HepG2 (cell line): ENCODE measurements at regions not wholly inside any gene's neighbourhood (a gene's known extent, or its start where the extent isn't known, plus 50 kb on each side); places are given as distances from the start of the nearest gene placed in this dataset.

ENCODE experiments used
- JUNB ChIP-seq: sonication (generic); formaldehyde crosslinking; IDR thresholded peaks from 2 replicates; pipeline ENCODE4 v1.8.0; 2022; ENCODE audit warnings: missing genetic modification reagents, mild to moderate bottlenecking, borderline replicate concordance
- MTF2 ChIP-seq: sonication (generic); formaldehyde crosslinking; IDR thresholded peaks from 2 replicates; pipeline ENCODE4 v1.5.0; 2020; ENCODE audit warnings: missing genetic modification reagents, borderline replicate concordance
- NFIB ChIP-seq: sonication (generic); formaldehyde crosslinking; IDR thresholded peaks from 2 replicates; pipeline ENCODE4 v1.9.0; 2021; ENCODE audit warnings: missing genetic modification reagents, mild to moderate bottlenecking, borderline replicate concordance
- RBFOX2 ChIP-seq: fragments of 200-400 bp; formaldehyde crosslinking; IDR thresholded peaks from 2 replicates; pipeline ENCODE4 v1.6.1; 2017; ENCODE audit warnings: low read depth, mild to moderate bottlenecking, low read length
- RELA ChIP-seq: sonication (generic); formaldehyde crosslinking; IDR thresholded peaks from 2 replicates; pipeline ENCODE4 v1.4.0; 2020; ENCODE audit warnings: missing genetic modification reagents
- SAFB2 ChIP-seq: sonication (generic); formaldehyde crosslinking; IDR thresholded peaks from 2 replicates; pipeline ENCODE4 v1.5.1; 2020; ENCODE audit warnings: missing genetic modification reagents, low read depth, mild to moderate bottlenecking, borderline replicate concordance
- TEAD3 ChIP-seq: optimal IDR thresholded peaks from 2 replicates; pipeline ENCODE3; 2016; ENCODE audit warnings: borderline replicate concordance
- ZFP36L2 ChIP-seq: sonication (generic); formaldehyde crosslinking; IDR thresholded peaks from 2 replicates; pipeline ENCODE4 v1.4.0; 2020; ENCODE audit warnings: missing genetic modification reagents
- ZNF230 ChIP-seq: sonication (generic); formaldehyde crosslinking; IDR thresholded peaks from 2 replicates; pipeline ENCODE4 v1.4.0; 2020; ENCODE audit warnings: mild to moderate bottlenecking, missing genetic modification reagents
- ZNF441 ChIP-seq: sonication (generic); formaldehyde crosslinking; IDR thresholded peaks from 2 replicates; pipeline ENCODE4 v1.7.0; 2021; ENCODE audit warnings: missing genetic modification reagents, borderline replicate concordance
- TF ChIP-seq, protein P1 (sequence below): sonication (generic); formaldehyde crosslinking; IDR thresholded peaks from 2 replicates; pipeline ENCODE4 v1.4.0; 2020; ENCODE audit warnings: missing genetic modification reagents
- TF ChIP-seq, protein P2 (sequence below): sonication (generic); formaldehyde crosslinking; IDR thresholded peaks from 2 replicates; pipeline ENCODE4 v1.4.0; 2020; ENCODE audit warnings: missing genetic modification reagents
- TF ChIP-seq, protein P3 (sequence below): sonication (generic); formaldehyde crosslinking; IDR thresholded peaks from 2 replicates; pipeline ENCODE4 v1.4.0; 2020; ENCODE audit warnings: low read depth, missing genetic modification reagents
- TF ChIP-seq, protein P4 (sequence below): sonication (generic); formaldehyde crosslinking; IDR thresholded peaks from 2 replicates; pipeline ENCODE4 v1.4.0; 2020; ENCODE audit warnings: low read depth, mild to moderate bottlenecking, missing genetic modification reagents
- TF ChIP-seq, protein P5 (sequence below): sonication (generic); formaldehyde crosslinking; IDR thresholded peaks from 2 replicates; pipeline ENCODE4 v1.4.0; 2020; ENCODE audit warnings: missing genetic modification reagents, borderline replicate concordance

DNA sequence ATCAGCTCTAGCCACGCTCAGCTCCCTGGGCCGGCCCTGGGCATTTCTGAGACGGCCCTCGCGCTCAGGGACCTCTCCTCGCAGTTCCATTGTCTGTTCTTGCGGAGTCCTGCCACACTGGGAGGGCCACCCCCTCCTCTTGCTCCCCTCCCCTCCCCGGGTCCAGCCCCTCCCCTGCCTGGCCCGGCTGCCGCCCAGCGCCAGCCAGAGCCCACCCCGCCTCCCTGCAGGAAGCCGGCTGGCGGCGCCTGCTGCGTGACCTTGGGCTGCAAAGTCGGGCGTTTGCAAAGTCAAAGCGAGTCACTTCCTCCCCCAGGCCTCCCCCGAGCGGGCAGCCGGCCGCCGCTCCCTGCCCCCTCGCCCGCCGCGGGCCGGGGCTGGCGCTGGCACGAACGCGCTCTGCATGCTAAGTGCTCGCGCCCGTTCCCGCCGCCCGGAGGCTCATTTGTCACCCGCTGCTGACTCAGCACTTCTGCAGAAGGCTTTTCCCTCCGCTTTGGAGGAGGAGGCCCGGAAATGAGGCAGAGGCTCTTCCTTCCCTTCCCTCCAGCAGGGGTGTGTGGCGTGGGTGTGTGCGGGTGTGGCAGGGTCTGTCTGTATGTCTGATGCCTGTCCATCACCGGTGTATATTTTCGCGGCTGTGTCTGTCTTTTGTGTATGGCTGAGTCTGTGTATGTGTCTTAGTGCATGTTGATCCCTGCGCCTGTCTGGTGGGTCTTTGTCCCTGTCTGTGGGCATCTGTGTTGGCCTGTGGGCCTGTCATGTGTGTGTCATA, 72.0 kb downstream of the IRF2BPL start (continued):
- TF ChIP-seq, protein P1, sequence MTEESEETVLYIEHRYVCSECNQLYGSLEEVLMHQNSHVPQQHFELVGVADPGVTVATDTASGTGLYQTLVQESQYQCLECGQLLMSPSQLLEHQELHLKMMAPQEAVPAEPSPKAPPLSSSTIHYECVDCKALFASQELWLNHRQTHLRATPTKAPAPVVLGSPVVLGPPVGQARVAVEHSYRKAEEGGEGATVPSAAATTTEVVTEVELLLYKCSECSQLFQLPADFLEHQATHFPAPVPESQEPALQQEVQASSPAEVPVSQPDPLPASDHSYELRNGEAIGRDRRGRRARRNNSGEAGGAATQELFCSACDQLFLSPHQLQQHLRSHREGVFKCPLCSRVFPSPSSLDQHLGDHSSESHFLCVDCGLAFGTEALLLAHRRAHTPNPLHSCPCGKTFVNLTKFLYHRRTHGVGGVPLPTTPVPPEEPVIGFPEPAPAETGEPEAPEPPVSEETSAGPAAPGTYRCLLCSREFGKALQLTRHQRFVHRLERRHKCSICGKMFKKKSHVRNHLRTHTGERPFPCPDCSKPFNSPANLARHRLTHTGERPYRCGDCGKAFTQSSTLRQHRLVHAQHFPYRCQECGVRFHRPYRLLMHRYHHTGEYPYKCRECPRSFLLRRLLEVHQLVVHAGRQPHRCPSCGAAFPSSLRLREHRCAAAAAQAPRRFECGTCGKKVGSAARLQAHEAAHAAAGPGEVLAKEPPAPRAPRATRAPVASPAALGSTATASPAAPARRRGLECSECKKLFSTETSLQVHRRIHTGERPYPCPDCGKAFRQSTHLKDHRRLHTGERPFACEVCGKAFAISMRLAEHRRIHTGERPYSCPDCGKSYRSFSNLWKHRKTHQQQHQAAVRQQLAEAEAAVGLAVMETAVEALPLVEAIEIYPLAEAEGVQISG (CRISPR knock-in tag): peak; percentile 68
- TF ChIP-seq ZFP36L2 (CRISPR knock-in tag) (no peak), RBFOX2 (peak; percentile 86), RELA (CRISPR knock-in tag) (no peak), JUNB (no peak), ZNF230 (CRISPR knock-in tag) (no peak), NFIB (no peak), MTF2 (peak; percentile 76; the same call in 1 of the 2 replicates), SAFB2 (peak; percentile 77; the same call in 1 of the 2 replicates), ZNF441 (CRISPR knock-in tag) (0 out of 2 replicates have a peak, but pooled peaks have one; percentile 42), TEAD3 (no peak)
- TF ChIP-seq, protein P2, sequence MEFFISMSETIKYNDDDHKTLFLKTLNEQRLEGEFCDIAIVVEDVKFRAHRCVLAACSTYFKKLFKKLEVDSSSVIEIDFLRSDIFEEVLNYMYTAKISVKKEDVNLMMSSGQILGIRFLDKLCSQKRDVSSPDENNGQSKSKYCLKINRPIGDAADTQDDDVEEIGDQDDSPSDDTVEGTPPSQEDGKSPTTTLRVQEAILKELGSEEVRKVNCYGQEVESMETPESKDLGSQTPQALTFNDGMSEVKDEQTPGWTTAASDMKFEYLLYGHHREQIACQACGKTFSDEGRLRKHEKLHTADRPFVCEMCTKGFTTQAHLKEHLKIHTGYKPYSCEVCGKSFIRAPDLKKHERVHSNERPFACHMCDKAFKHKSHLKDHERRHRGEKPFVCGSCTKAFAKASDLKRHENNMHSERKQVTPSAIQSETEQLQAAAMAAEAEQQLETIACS (CRISPR knock-in tag): peak; percentile 85
- TF ChIP-seq, protein P3, sequence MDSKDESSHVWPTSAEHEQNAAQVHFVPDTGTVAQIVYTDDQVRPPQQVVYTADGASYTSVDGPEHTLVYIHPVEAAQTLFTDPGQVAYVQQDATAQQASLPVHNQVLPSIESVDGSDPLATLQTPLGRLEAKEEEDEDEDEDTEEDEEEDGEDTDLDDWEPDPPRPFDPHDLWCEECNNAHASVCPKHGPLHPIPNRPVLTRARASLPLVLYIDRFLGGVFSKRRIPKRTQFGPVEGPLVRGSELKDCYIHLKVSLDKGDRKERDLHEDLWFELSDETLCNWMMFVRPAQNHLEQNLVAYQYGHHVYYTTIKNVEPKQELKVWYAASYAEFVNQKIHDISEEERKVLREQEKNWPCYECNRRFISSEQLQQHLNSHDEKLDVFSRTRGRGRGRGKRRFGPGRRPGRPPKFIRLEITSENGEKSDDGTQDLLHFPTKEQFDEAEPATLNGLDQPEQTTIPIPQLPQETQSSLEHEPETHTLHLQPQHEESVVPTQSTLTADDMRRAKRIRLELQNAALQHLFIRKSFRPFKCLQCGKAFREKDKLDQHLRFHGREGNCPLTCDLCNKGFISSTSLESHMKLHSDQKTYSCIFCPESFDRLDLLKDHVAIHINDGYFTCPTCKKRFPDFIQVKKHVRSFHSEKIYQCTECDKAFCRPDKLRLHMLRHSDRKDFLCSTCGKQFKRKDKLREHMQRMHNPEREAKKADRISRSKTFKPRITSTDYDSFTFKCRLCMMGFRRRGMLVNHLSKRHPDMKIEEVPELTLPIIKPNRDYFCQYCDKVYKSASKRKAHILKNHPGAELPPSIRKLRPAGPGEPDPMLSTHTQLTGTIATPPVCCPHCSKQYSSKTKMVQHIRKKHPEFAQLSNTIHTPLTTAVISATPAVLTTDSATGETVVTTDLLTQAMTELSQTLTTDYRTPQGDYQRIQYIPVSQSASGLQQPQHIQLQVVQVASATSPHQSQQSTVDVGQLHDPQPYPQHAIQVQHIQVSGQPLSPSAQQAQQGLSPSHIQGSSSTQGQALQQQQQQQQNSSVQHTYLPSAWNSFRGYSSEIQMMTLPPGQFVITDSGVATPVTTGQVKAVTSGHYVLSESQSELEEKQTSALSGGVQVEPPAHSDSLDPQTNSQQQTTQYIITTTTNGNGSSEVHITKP (CRISPR knock-in tag): peak; percentile 37; the same call in 1 of the 2 replicates
- TF ChIP-seq, protein P4, sequence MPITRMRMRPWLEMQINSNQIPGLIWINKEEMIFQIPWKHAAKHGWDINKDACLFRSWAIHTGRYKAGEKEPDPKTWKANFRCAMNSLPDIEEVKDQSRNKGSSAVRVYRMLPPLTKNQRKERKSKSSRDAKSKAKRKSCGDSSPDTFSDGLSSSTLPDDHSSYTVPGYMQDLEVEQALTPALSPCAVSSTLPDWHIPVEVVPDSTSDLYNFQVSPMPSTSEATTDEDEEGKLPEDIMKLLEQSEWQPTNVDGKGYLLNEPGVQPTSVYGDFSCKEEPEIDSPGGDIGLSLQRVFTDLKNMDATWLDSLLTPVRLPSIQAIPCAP (CRISPR knock-in tag): no peak
- TF ChIP-seq, protein P5, sequence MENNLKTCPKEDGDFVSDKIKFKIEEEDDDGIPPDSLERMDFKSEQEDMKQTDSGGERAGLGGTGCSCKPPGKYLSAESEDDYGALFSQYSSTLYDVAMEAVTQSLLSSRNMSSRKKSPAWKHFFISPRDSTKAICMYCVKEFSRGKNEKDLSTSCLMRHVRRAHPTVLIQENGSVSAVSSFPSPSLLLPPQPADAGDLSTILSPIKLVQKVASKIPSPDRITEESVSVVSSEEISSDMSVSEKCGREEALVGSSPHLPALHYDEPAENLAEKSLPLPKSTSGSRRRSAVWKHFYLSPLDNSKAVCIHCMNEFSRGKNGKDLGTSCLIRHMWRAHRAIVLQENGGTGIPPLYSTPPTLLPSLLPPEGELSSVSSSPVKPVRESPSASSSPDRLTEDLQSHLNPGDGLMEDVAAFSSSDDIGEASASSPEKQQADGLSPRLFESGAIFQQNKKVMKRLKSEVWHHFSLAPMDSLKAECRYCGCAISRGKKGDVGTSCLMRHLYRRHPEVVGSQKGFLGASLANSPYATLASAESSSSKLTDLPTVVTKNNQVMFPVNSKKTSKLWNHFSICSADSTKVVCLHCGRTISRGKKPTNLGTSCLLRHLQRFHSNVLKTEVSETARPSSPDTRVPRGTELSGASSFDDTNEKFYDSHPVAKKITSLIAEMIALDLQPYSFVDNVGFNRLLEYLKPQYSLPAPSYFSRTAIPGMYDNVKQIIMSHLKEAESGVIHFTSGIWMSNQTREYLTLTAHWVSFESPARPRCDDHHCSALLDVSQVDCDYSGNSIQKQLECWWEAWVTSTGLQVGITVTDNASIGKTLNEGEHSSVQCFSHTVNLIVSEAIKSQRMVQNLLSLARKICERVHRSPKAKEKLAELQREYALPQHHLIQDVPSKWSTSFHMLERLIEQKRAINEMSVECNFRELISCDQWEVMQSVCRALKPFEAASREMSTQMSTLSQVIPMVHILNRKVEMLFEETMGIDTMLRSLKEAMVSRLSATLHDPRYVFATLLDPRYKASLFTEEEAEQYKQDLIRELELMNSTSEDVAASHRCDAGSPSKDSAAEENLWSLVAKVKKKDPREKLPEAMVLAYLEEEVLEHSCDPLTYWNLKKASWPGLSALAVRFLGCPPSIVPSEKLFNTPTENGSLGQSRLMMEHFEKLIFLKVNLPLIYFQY: peak; percentile 86; the same call in 1 of the 2 replicates
